H9 (cell line): ENCODE measurements at regions not wholly inside any gene's neighbourhood (a gene's known extent, or its start where the extent isn't known, plus 50 kb on each side); places are given as distances from the start of the nearest gene placed in this dataset.
"Not testable (repeated sequence)": the region's sequence is repeated elsewhere in the genome, so short reads cannot be mapped to it uniquely, and the experiment has no call there.

ENCODE experiments used
- DNase-seq: peaks from one replicate; pipeline ENCODE4 v3.0.0-alpha.2; 2017
- H2AFZ ChIP-seq: one replicate; pipeline ENCODE4 v1.6.1; 2013; ENCODE audit warnings: mild to moderate bottlenecking, low read length, control low read depth, moderate library complexity
- H2AK5ac ChIP-seq: 2 replicates; pipeline ENCODE4 v1.6.1; 2013; ENCODE audit warnings: low read length, control low read depth, mixed read lengths; ENCODE audit not compliant: insufficient read length
- H2BK120ac ChIP-seq: one replicate; pipeline ENCODE4 v1.6.1; 2013; ENCODE audit warnings: low read depth, mild to moderate bottlenecking, low read length, control low read depth, inconsistent platforms; ENCODE audit not compliant: poor library complexity, severe bottlenecking
- H2BK12ac ChIP-seq: 2 replicates; pipeline ENCODE4 v1.6.1; 2013; ENCODE audit warnings: low read length, control low read depth, mixed read lengths, low read depth; ENCODE audit not compliant: insufficient read length
- H2BK15ac ChIP-seq: 2 replicates; pipeline ENCODE4 v1.6.1; 2013; ENCODE audit warnings: low read depth, low read length, control low read depth
- H2BK20ac ChIP-seq: one replicate; pipeline ENCODE4 v1.6.1; 2013; ENCODE audit warnings: low read depth, mild to moderate bottlenecking, low read length, control low read depth, inconsistent platforms; ENCODE audit not compliant: poor library complexity, severe bottlenecking
- H2BK5ac ChIP-seq: 2 replicates; pipeline ENCODE4 v1.6.1; 2013; ENCODE audit warnings: low read length, control low read depth, mixed read lengths; ENCODE audit not compliant: insufficient read length
- H3K14ac ChIP-seq: 2 replicates; pipeline ENCODE4 v1.6.1; 2013; ENCODE audit warnings: low read length, control low read depth; ENCODE audit not compliant: insufficient read depth
- H3K18ac ChIP-seq: 2 replicates; pipeline ENCODE4 v1.6.1; 2013; ENCODE audit warnings: low read depth, mild to moderate bottlenecking, mixed read lengths, low read length, control low read depth; ENCODE audit not compliant: insufficient read length
- H3K23ac ChIP-seq: 2 replicates; pipeline ENCODE4 v1.6.1; 2013; ENCODE audit warnings: low read length, control low read depth, mixed read lengths, low read depth; ENCODE audit not compliant: insufficient read length
- H3K23me2 ChIP-seq: 2 replicates; pipeline ENCODE4 v1.6.1; 2013; ENCODE audit warnings: low read depth, mild to moderate bottlenecking, mixed read lengths, low read length, control low read depth; ENCODE audit not compliant: insufficient read length, poor library complexity, severe bottlenecking
- H3K27ac ChIP-seq: 2 replicates; pipeline ENCODE4 v1.5.1; 2013; ENCODE audit warnings: low read length, control low read depth, mixed read lengths, low read depth; ENCODE audit not compliant: insufficient read length
- H3K27me3 ChIP-seq: 2 replicates; pipeline ENCODE4 v1.6.1; 2013; ENCODE audit warnings: low read length, control low read depth, inconsistent platforms; ENCODE audit not compliant: insufficient read depth
- H3K4ac ChIP-seq: 2 replicates; pipeline ENCODE4 v1.6.1; 2013; ENCODE audit warnings: low read depth, mild to moderate bottlenecking, control low read depth, inconsistent platforms, low read length, moderate library complexity
- H3K4me1 ChIP-seq: 2 replicates; pipeline ENCODE4 v1.6.1; 2013; ENCODE audit warnings: low read length, control low read depth, inconsistent platforms; ENCODE audit not compliant: insufficient read depth
- H3K4me2 ChIP-seq: 2 replicates; pipeline ENCODE4 v1.6.1; 2013; ENCODE audit warnings: low read length, control low read depth, mixed read lengths; ENCODE audit not compliant: insufficient read length, insufficient read depth
- H3K56ac ChIP-seq: 2 replicates; pipeline ENCODE4 v1.6.1; 2013; ENCODE audit warnings: low read depth, mild to moderate bottlenecking, mixed read lengths, low read length, control low read depth; ENCODE audit not compliant: insufficient read length
- H3K79me1 ChIP-seq: 2 replicates; pipeline ENCODE4 v1.6.1; 2013; ENCODE audit warnings: low read depth, mild to moderate bottlenecking, moderate library complexity, low read length, control low read depth, inconsistent platforms; ENCODE audit not compliant: insufficient read depth, poor library complexity, severe bottlenecking
- H3K79me2 ChIP-seq: 2 replicates; pipeline ENCODE4 v1.6.1; 2013; ENCODE audit warnings: low read length, control low read depth, inconsistent platforms; ENCODE audit not compliant: insufficient read depth
- H3K9ac ChIP-seq: 2 replicates; pipeline ENCODE4 v1.6.1; 2013; ENCODE audit warnings: low read length, control low read depth, mixed read lengths; ENCODE audit not compliant: insufficient read length; ENCODE audit errors: extremely low read depth
- H3K9me3 ChIP-seq: one replicate; pipeline ENCODE4 v1.6.1; 2013; ENCODE audit warnings: low read depth, low read length, inconsistent platforms; ENCODE audit not compliant: control insufficient read depth
- H3T11ph ChIP-seq: one replicate; pipeline ENCODE4 v1.6.1; 2013; ENCODE audit warnings: mild to moderate bottlenecking, low read length, control low read depth, inconsistent platforms
- H4K20me1 ChIP-seq: one replicate; pipeline ENCODE4 v1.6.1; 2013; ENCODE audit not compliant: control insufficient read depth, insufficient read length, insufficient read depth
- H4K5ac ChIP-seq: 2 replicates; pipeline ENCODE4 v1.6.1; 2013; ENCODE audit warnings: low read depth, mild to moderate bottlenecking, mixed read lengths, low read length, control low read depth; ENCODE audit not compliant: insufficient read length
- H4K8ac ChIP-seq: replicated peaks from 2 replicates; pipeline ENCODE4 v1.6.1; 2013; ENCODE audit warnings: low read length, control low read depth, mixed read lengths, low read depth; ENCODE audit not compliant: insufficient read length
- H4K91ac ChIP-seq: 2 replicates; pipeline ENCODE4 v1.6.1; 2013; ENCODE audit warnings: low read depth, mild to moderate bottlenecking, moderate library complexity, mixed read lengths, low read length, control low read depth; ENCODE audit not compliant: insufficient read length
- H3K27ac Mint-ChIP-seq, 3 experiments: 2 replicates in 2 of 3; 3 replicates in 1 of 3; pipeline ENCODE4 v1.8.0; 2020 to 2021; ENCODE audit warnings: mixed read lengths in 3 of 3, mild to moderate bottlenecking in 1 of 3, moderate library complexity in 1 of 3
- H3K27me3 Mint-ChIP-seq: 2 replicates; pipeline ENCODE4 v1.8.0; 2021; ENCODE audit warnings: low read depth, mild to moderate bottlenecking, moderate library complexity, mixed read lengths
- H3K36me3 Mint-ChIP-seq, 3 experiments: 2 replicates in 2 of 3; 3 replicates in 1 of 3; pipeline ENCODE4 v1.8.0; 2020 to 2021; ENCODE audit warnings: low read depth in 3 of 3, mixed read lengths in 3 of 3; ENCODE audit not compliant: insufficient read depth in 1 of 3
- H3K4me1 Mint-ChIP-seq, 2 experiments: 2 replicates each; pipeline ENCODE4 v1.8.0; 2020; ENCODE audit warnings: mixed read lengths in 2 of 2
- H3K4me3 Mint-ChIP-seq, 2 experiments: 2 replicates in 1 of 2; 3 replicates in 1 of 2; pipeline ENCODE4 v1.8.0; 2020 to 2021; ENCODE audit warnings: mild to moderate bottlenecking in 2 of 2, mixed read lengths in 2 of 2, moderate library complexity in 1 of 2
- H3K9me3 Mint-ChIP-seq, 2 experiments: 2 replicates in 1 of 2; 3 replicates in 1 of 2; pipeline ENCODE4 v1.8.0; 2020; ENCODE audit warnings: mild to moderate bottlenecking in 2 of 2, mixed read lengths in 2 of 2, moderate library complexity in 1 of 2
- CTCF ChIP-seq: fragments of 200-600 bp; sonication (generic); conservative IDR thresholded peaks from 3 replicates; pipeline ENCODE4 v1.8.0; 2021; ENCODE audit warnings: antibody characterized with exemption, mild to moderate bottlenecking
- WGBS: extraction: QIAGEN DNeasy Blood & Tissue Kit; methylation state at CpG from one replicate; pipeline ENCODE4 v1.1.7; 2013; ENCODE audit warnings: missing lambda C conversion rate, low lambda C conversion rate, mixed read lengths; ENCODE audit not compliant: insufficient read length; ENCODE audit errors: extremely low coverage; 5-methylcytosine and 5-hydroxymethylcytosine counted together

- Histone ChIP-seq H2BK20ac (no peak overlapping the region), H3K79me2 (no peaks in the 10 kb centered on the region), H3K27ac (no peak overlapping the region), H2BK120ac (no peak overlapping the region), H3K23ac (no peak overlapping the region), H2BK5ac (no peak overlapping the region), H3K9ac (no peak overlapping the region), H3K4me1 (no peaks in the 10 kb centered on the region), H3K14ac (no peak overlapping the region), H3K4me2 (no peak overlapping the region), H2BK12ac (no peak overlapping the region), H4K5ac (no peak overlapping the region), H2AFZ (no peak overlapping the region), H4K8ac (no peak overlapping the region), H3K9me3 (peaks cover 65% of the 10 kb centered on the region), H4K20me1 (no peaks in the 10 kb centered on the region), H3K79me1 (no peaks in the 10 kb centered on the region), H2BK15ac (no peak overlapping the region), H3K18ac (no peak overlapping the region), H3T11ph (no peak overlapping the region), H3K56ac (no peak overlapping the region), H3K23me2 (no peaks in the 10 kb centered on the region), H3K4ac (no peak overlapping the region), H3K27me3 (no peaks in the 10 kb centered on the region), H2AK5ac (no peak overlapping the region), H4K91ac (no peak overlapping the region)
- WGBS, result no CpG with 5 or more reads among the region's 18 CpGs
- no peak overlapping the region for H3K27ac Mint-ChIP-seq
- no peak overlapping the region for H3K4me3 Mint-ChIP-seq
- H3K4me1 Mint-ChIP-seq, result no peaks in the 10 kb centered on the region
- H3K9me3 Mint-ChIP-seq, result peaks cover 74 to 90% of the 10 kb centered on the region in 2 experiments
- peaks cover 3 to 16% (median 9%) of the 10 kb centered on the region in 3 experiments; a peak in 5 of 7 replicates for H3K36me3 Mint-ChIP-seq
- H3K27me3 Mint-ChIP-seq, result no peaks in the 10 kb centered on the region; the same call in none of the 2 replicates
- no peak for DNase-seq
- TF ChIP-seq CTCF, result no peak
These were observed 354.9 kb downstream of the TMEM121 start for GRCh38 chr14:105881021-105881930.

GRCh38 chr14:105882011-105882410, 355.6 kb downstream of the TMEM121 start:
- H3K4me3 Mint-ChIP-seq, H2BK5ac ChIP-seq, H3K23me2 ChIP-seq, H4K20me1 ChIP-seq, H2BK15ac ChIP-seq, H2BK12ac ChIP-seq, H3K27ac ChIP-seq, H3K79me1 ChIP-seq, DNase-seq, H2AK5ac ChIP-seq, H3K27me3 Mint-ChIP-seq, H3K14ac ChIP-seq, H2BK20ac ChIP-seq, H3K9ac ChIP-seq, H4K8ac ChIP-seq, H3K4ac ChIP-seq, H3T11ph ChIP-seq, H3K56ac ChIP-seq, H3K27me3 ChIP-seq, H3K23ac ChIP-seq, H3K18ac ChIP-seq, H3K79me2 ChIP-seq, H3K4me2 ChIP-seq, H2AFZ ChIP-seq, H4K91ac ChIP-seq, H2BK120ac ChIP-seq, H3K4me1 ChIP-seq, H4K5ac ChIP-seq, H3K4me1 Mint-ChIP-seq, H3K27ac Mint-ChIP-seq: not testable (repeated sequence)
- Mint-ChIP-seq H3K36me3 (peaks cover 3 to 11% (median 5%) of the 10 kb centered on the region in 3 experiments; a peak in 5 of 7 replicates), H3K9me3 (peaks cover 71 to 89% of the 10 kb centered on the region in 2 experiments)
- H3K9me3 ChIP-seq, result peaks cover 58% of the 10 kb centered on the region
- no CpG with 5 or more reads among the region's 10 CpGs for WGBS
